ENCODE measurements at regions not wholly inside any gene's neighbourhood (a gene's known extent, or its start where the extent isn't known, plus 50 kb on each side); places are given as distances from the start of the nearest gene placed in this dataset.

DNA sequence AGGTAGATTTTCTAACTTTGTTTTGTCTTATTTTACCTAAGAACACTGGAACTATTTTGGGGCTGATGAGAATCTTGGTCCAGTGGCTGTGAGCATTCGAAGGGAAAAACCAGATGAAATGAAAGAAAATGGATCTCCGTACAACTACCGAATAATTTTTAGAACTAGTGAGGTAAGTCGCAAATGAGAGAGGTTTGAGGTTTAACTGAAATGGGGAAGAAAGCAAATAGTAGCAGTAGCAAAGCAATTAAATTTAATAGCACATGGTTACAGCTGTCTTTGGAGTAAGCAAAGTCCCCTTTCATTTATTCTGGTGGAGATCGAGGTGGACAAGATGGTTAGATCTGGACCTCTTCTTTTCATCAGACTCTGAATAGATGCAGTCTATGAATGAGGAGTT, 313.5 kb upstream of the RGS6 start (continued):
- TF ChIP-seq, protein P1, sequence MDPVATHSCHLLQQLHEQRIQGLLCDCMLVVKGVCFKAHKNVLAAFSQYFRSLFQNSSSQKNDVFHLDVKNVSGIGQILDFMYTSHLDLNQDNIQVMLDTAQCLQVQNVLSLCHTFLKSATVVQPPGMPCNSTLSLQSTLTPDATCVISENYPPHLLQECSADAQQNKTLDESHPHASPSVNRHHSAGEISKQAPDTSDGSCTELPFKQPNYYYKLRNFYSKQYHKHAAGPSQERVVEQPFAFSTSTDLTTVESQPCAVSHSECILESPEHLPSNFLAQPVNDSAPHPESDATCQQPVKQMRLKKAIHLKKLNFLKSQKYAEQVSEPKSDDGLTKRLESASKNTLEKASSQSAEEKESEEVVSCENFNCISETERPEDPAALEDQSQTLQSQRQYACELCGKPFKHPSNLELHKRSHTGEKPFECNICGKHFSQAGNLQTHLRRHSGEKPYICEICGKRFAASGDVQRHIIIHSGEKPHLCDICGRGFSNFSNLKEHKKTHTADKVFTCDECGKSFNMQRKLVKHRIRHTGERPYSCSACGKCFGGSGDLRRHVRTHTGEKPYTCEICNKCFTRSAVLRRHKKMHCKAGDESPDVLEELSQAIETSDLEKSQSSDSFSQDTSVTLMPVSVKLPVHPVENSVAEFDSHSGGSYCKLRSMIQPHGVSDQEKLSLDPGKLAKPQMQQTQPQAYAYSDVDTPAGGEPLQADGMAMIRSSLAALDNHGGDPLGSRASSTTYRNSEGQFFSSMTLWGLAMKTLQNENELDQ (CRISPR knock-in tag; IDR thresholded peaks at IDR 0.05; ENCODE audit: borderline replicate concordance): no peak
- no peak for TF ChIP-seq POU5F1 (IDR thresholded peaks at IDR 0.05; ENCODE audit: borderline replicate concordance, low read depth, low read length, partially characterized antibody)

DNA sequence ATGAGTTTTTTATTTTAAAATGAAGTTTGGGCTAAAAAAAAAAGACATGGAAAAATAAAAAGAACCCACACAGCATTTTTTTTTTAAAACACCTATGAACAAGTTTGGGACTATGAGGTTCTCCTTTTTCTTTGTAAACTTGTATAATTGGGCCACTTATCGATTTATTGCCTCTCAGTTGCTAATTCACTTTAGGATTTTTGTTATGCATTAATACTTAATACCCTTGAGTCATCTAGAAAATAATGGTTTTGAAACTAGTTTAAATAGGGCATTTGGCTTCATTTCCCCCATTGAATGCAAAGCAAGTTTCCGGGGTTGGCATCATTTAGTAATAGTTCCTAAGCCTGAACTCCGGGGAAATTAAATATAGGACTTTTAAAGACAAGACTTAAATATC, 312.8 kb upstream of the RGS6 start:
- H3K4me3 ChIP-seq: no peak overlapping the region
- H3K27me3 ChIP-seq (ENCODE audit: control insufficient read depth in 2 of 2, insufficient read depth in 2 of 2, low read length in 2 of 2): no peaks in the 10 kb centered on the region
- H3K4me2 ChIP-seq (ENCODE audit: insufficient read depth, low read length): no peak overlapping the region
- no peak overlapping the region for H2AFZ ChIP-seq (ENCODE audit: low read depth, low read length)
- ATAC-seq (no peak), DNase-seq (ENCODE audit: extremely low read depth in 1 of 4, low spot score in 3 of 4) (no peak), FAIRE-seq (no peak)
- no peaks in the 10 kb centered on the region for H3K36me3 ChIP-seq (ENCODE audit: control insufficient read depth, insufficient read depth, low read length)
- no peaks in the 10 kb centered on the region for H4K20me1 ChIP-seq (replicated peaks; ENCODE audit: control insufficient read depth, insufficient read depth, low read length)
- H3K27ac ChIP-seq (ENCODE audit: extremely low read depth, low read depth, low read length): no peak overlapping the region
- intact Hi-C loops (cut with micrococcal nuclease): no loop called here
- in situ Hi-C loops (cut with MboI): no loop called here
- TF ChIP-seq NFRKB (IDR thresholded peaks at IDR 0.05; ENCODE audit: low read depth) (no peak), THRA (IDR thresholded peaks at IDR 0.05) (no peak), CCAR2 (IDR thresholded peaks at IDR 0.05; ENCODE audit: low read depth, low read length) (no peak), ETV6 (IDR thresholded peaks at IDR 0.05; ENCODE audit: borderline replicate concordance in 1 of 2, low read depth in 2 of 2, low read length in 1 of 2) (no peak), ETV6 (CRISPR knock-in tag; IDR thresholded peaks at IDR 0.05; ENCODE audit: borderline replicate concordance) (no peak), ARID1B (IDR thresholded peaks at IDR 0.05) (no peak), PML (IDR thresholded peaks at IDR 0.05; ENCODE audit: low read length) (no peak), SP1 (CRISPR knock-in tag; IDR thresholded peaks at IDR 0.05) (no peak)
- H3K9ac ChIP-seq (ENCODE audit: insufficient read depth in 1 of 2, low read depth in 2 of 2, low read length in 2 of 2): no peak overlapping the region
- H3K4me1 ChIP-seq (replicated peaks in 1 of 2; ENCODE audit: control insufficient read depth in 2 of 2, insufficient read depth in 2 of 2, low read length in 2 of 2): no peaks in the 10 kb centered on the region; a peak in 1 of 5 replicates
- no peaks in the 10 kb centered on the region for H3K9me1 ChIP-seq (ENCODE audit: control insufficient read depth, insufficient read depth, low read length)
- no peaks in the 10 kb centered on the region for H3K79me2 ChIP-seq (ENCODE audit: control insufficient read depth, insufficient read depth, low read length)
- ChIA-PET CTCF (ENCODE audit: low intra/inter-chr PET ratio) (no interaction called here), POLR2A (no interaction called here)
- 90% methylated on average over 3 of the region's 3 CpGs for WGBS (ENCODE audit: insufficient coverage, low coverage, missing lambda C conversion rate)
- no peaks in the 10 kb centered on the region for H3K9me3 ChIP-seq (replicated peaks; ENCODE audit: control insufficient read depth, insufficient read depth, low read depth, low read length)
- no TSS peak for BruUV-seq (replicated peaks)

All from K562 (cell line).